Stimulated activated naive B cell treated with anti-CD40 and anti-IgM and Interleukin-4, amounts not matched to agents 10 μg/mL and 1 μg/mL and 100 μg/mL, for 72 hours (primary cell): ENCODE measurements at regions not wholly inside any gene's neighbourhood (a gene's known extent, or its start where the extent isn't known, plus 50 kb on each side); places are given as distances from the start of the nearest gene placed in this dataset.
"Not testable (repeated sequence)": the region's sequence is repeated elsewhere in the genome, so short reads cannot be mapped to it uniquely, and the experiment has no call there.

Experiments
- ATAC-seq, 2 donors: fragments of 150-1000 bp; cut with Tn5 transposase; replicated peaks; 2 replicates each; pipeline ENCODE4 v1.10.0; 2021; ENCODE audit warnings: moderate library complexity in 1 of 2
- DNase-seq: peaks from one replicate; pipeline ENCODE4 v3.0.0; 2021
- H3K27ac Mint-ChIP-seq: one replicate; pipeline ENCODE4 v1.8.0; 2022; ENCODE audit warnings: mild to moderate bottlenecking, mixed read lengths
- H3K27me3 Mint-ChIP-seq, 2 donors: one replicate each; pipeline ENCODE4 v1.8.0; 2022; ENCODE audit warnings: mixed read lengths in 2 of 2
- H3K36me3 Mint-ChIP-seq, 2 donors: one replicate each; pipeline ENCODE4 v1.8.0; 2022; ENCODE audit warnings: mixed read lengths in 2 of 2, mild to moderate bottlenecking in 1 of 2
- H3K4me1 Mint-ChIP-seq, 2 donors: one replicate each; pipeline ENCODE4 v1.8.0; 2022; ENCODE audit warnings: mixed read lengths in 2 of 2, mild to moderate bottlenecking in 1 of 2
- H3K4me3 Mint-ChIP-seq, 2 donors: one replicate each; pipeline ENCODE4 v1.8.0; 2022; ENCODE audit warnings: mild to moderate bottlenecking in 2 of 2, mixed read lengths in 2 of 2, moderate library complexity in 1 of 2
- H3K9me3 Mint-ChIP-seq, 2 donors: one replicate each; pipeline ENCODE4 v1.8.0; 2022; ENCODE audit warnings: mixed read lengths in 2 of 2, mild to moderate bottlenecking in 1 of 2

DNA sequence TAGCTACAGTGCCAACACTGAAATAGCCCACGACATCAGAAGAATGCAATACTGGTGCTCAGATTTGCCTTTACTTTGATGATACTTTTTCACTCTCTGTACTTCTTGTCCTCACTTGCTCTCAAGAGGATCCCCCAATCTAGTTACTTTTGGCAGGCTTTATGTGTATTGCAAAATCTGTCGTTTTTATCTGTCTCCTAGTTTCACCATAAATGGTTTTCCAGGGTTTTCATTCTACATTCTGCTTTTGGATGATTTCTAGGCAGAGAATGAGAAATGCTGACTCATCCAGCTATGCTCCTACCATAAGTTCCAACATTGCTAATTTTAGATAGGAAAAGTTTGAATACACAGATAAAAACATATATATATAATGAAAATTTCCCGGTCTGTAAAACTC is 659.5 kb upstream of the NRG3 start:
- H3K27ac Mint-ChIP-seq, result no peak overlapping the region
- no peaks in the 10 kb centered on the region for H3K27me3 Mint-ChIP-seq
- no peaks in the 10 kb centered on the region for H3K9me3 Mint-ChIP-seq
- ATAC-seq (no peak), DNase-seq (no peak)
- no peaks in the 10 kb centered on the region for H3K36me3 Mint-ChIP-seq
- H3K4me3 Mint-ChIP-seq, result no peak overlapping the region
- H3K4me1 Mint-ChIP-seq, result no peaks in the 10 kb centered on the region

- H3K27me3 Mint-ChIP-seq, result no peaks in the 10 kb centered on the region
- no peak for ATAC-seq
- H3K27ac Mint-ChIP-seq, result no peak overlapping the region
- no peaks in the 10 kb centered on the region for H3K9me3 Mint-ChIP-seq
- DNase-seq, result no peak
- H3K4me1 Mint-ChIP-seq, result no peaks in the 10 kb centered on the region
- no peaks in the 10 kb centered on the region for H3K36me3 Mint-ChIP-seq
- no peak overlapping the region for H3K4me3 Mint-ChIP-seq
Observed at GRCh38 chr10:81216949-81217348, 658.0 kb upstream of the NRG3 start.

DNA sequence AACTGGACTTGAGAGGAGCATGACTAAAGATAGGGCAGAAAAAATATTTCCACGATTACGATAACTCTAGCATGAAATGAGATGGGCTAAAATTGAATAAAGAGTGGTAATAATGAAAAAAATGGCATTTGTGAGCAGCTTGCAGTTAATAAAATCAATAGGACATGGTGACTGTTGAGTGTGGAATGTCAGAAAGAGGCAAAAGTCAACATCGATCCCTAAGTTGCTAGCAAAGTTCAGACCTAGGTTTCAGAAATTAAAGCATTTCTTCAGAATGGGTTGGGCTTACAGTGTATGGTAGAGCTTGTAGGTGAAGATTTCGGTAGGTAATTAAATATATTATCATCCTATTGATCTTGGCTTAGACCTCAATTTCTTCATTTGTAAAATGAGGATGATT is 656.7 kb upstream of the NRG3 start:
- H3K9me3 Mint-ChIP-seq, result peaks cover 0 to 2% of the 10 kb centered on the region in 2 donors
- H3K4me1 Mint-ChIP-seq, result no peaks in the 10 kb centered on the region
- ATAC-seq (no peak), DNase-seq (no peak)
- H3K4me3 Mint-ChIP-seq, result no peak overlapping the region
- H3K27ac Mint-ChIP-seq, result no peak overlapping the region
- H3K36me3 Mint-ChIP-seq, result no peaks in the 10 kb centered on the region
- H3K27me3 Mint-ChIP-seq, result no peaks in the 10 kb centered on the region

- no peaks in the 10 kb centered on the region for H3K4me1 Mint-ChIP-seq
- H3K9me3 Mint-ChIP-seq, result peaks cover 0 to 2% of the 10 kb centered on the region in 2 donors
- no peaks in the 10 kb centered on the region for H3K36me3 Mint-ChIP-seq
- H3K4me3 Mint-ChIP-seq, result no peak overlapping the region
- no peaks in the 10 kb centered on the region for H3K27me3 Mint-ChIP-seq
- no peak for ATAC-seq
- DNase-seq, result no peak
- H3K27ac Mint-ChIP-seq, result no peak overlapping the region
Observed at GRCh38 chr10:81219758-81220157, 655.2 kb upstream of the NRG3 start.

DNA sequence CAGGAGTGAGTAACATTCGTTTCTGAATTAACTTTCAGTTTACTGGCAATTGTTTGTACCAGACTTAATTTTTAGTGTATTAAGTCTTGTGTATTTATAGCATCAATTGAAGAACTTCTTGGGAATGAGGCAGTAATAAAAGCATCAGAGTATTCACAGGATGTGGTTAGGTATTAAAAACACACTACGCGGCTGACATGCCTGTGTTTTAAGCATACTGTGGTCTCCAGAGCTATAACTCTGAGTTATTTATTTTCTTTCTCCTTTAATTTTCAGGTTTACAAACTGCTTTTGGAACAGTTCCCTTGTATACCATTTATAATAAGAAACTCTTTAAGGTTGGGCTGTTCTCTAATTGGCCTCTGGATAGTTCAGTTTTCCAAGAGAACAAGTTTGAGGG is 626.1 kb upstream of the NRG3 start:
- no peak overlapping the region for H3K4me3 Mint-ChIP-seq
- H3K27ac Mint-ChIP-seq, result no peak overlapping the region
- no peaks in the 10 kb centered on the region for H3K4me1 Mint-ChIP-seq

GRCh38 chr10:81251457-81252115 is 623.4 kb upstream of the NRG3 start:
- DNase-seq (no peak), ATAC-seq (no peak)
- Mint-ChIP-seq H3K9me3 (peaks cover 0 to 1% of the 10 kb centered on the region in 2 donors), H3K27me3 (no peaks in the 10 kb centered on the region), H3K4me1 (no peaks in the 10 kb centered on the region), H3K4me3 (no peak overlapping the region), H3K27ac (no peak overlapping the region), H3K36me3 (no peaks in the 10 kb centered on the region)

More for the DNA sequence above, 626.1 kb upstream of the NRG3 start:
- DNase-seq (no peak), ATAC-seq (no peak)
- Mint-ChIP-seq H3K27me3 (no peaks in the 10 kb centered on the region), H3K9me3 (peaks cover 0 to 1% of the 10 kb centered on the region in 2 donors), H3K36me3 (no peaks in the 10 kb centered on the region)

DNA sequence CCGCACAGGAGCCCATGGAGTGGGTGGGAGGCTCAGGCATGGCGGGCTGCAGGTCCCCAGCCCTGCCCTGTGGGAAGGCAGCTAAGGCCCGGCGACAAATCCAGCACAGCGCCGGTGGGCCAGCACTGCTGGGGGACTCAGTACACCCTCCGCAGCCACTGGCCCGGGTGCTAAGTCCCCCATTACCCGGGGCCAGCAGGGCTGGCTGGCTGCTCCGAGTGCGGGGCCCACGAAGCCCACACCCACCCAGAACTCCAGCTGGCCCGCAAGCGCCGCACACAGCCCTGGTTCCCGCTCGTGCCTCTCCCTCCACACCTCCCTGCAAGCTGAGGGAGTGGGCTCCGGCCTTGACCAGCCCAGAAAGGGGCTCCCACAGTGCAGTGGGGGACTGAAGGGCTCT is 610.0 kb upstream of the NRG3 start:
- not testable (repeated sequence) for H3K36me3 Mint-ChIP-seq, H3K27me3 Mint-ChIP-seq, H3K27ac Mint-ChIP-seq, H3K4me1 Mint-ChIP-seq, H3K4me3 Mint-ChIP-seq, DNase-seq, H3K9me3 Mint-ChIP-seq, ATAC-seq

DNA sequence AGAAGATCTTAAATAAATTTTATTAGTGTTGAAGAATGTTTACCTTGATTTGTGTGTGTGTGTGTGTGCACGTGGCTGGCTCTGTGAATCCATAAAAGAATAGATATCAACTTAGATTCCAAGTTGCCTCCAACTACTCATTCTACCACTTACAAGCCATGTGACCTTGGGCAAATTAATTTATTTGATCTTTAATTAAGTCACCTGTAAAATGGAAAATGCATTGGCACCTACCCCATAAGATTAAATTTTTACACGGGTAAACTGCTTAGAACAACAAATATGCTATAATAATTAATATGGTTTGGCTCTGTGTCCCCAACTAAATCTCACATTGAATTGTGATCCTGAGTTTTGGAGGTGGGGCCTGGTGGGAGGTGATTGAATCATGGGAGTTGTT is 604.9 kb upstream of the NRG3 start:
- no peaks in the 10 kb centered on the region for H3K4me1 Mint-ChIP-seq
- peaks cover 0 to 4% of the 10 kb centered on the region in 2 donors for H3K9me3 Mint-ChIP-seq
- ATAC-seq (no peak), DNase-seq (no peak)
- no peak overlapping the region for H3K4me3 Mint-ChIP-seq
- no peaks in the 10 kb centered on the region for H3K36me3 Mint-ChIP-seq
- H3K27me3 Mint-ChIP-seq, result no peaks in the 10 kb centered on the region
- H3K27ac Mint-ChIP-seq, result no peak overlapping the region

- Mint-ChIP-seq H3K27ac (no peak overlapping the region), H3K36me3 (no peaks in the 10 kb centered on the region), H3K4me3 (no peak overlapping the region), H3K4me1 (no peaks in the 10 kb centered on the region), H3K9me3 (peaks cover 0 to 5% of the 10 kb centered on the region in 2 donors), H3K27me3 (no peaks in the 10 kb centered on the region)
- ATAC-seq, result no peak
- DNase-seq, result no peak
Observed at GRCh38 chr10:81280497-81281479, 594.2 kb upstream of the NRG3 start.

- H3K27ac Mint-ChIP-seq, result no peak overlapping the region
Observed at GRCh38 chr10:81288544-81288943, 586.5 kb upstream of the NRG3 start.

GRCh38 chr10:81297292-81297691 is 577.7 kb upstream of the NRG3 start:
- Mint-ChIP-seq H3K27ac (no peak overlapping the region), H3K27me3 (no peaks in the 10 kb centered on the region), H3K4me3 (no peak overlapping the region), H3K9me3 (peaks cover 10 to 11% of the 10 kb centered on the region in 2 donors), H3K36me3 (no peaks in the 10 kb centered on the region), H3K4me1 (no peaks in the 10 kb centered on the region)
- ATAC-seq (no peak), DNase-seq (no peak)

More at GRCh38 chr10:81288544-81288943, 586.5 kb upstream of the NRG3 start:
- Mint-ChIP-seq H3K36me3 (no peaks in the 10 kb centered on the region), H3K9me3 (peaks cover 9 to 19% of the 10 kb centered on the region in 2 donors), H3K4me3 (no peak overlapping the region), H3K4me1 (no peaks in the 10 kb centered on the region), H3K27me3 (no peaks in the 10 kb centered on the region)
- DNase-seq (no peak), ATAC-seq (no peak)

DNA sequence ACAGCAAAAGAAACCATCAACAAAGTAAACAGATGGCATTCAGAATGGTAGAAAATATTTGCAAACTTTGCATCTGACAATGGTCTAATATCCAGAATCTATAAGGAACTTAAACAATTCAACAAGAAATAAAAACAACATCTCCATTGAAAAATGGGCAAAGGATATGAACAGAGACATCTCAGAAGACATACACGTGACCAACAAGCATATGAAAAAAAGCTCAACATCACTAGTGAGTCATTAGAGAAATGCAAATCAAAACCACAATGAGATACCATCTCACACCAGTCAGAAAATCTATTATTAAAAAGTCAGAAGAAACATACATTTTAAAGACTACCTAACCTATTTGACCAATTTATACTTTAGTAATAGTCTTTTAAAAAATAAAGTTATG is 571.3 kb upstream of the NRG3 start:
- Mint-ChIP-seq H3K36me3 (no peaks in the 10 kb centered on the region), H3K27ac (no peak overlapping the region), H3K9me3 (peaks cover 5 to 16% of the 10 kb centered on the region in 2 donors), H3K4me3 (no peak overlapping the region), H3K27me3 (no peaks in the 10 kb centered on the region), H3K4me1 (no peaks in the 10 kb centered on the region)
- ATAC-seq, result no peak
- DNase-seq, result no peak

DNA sequence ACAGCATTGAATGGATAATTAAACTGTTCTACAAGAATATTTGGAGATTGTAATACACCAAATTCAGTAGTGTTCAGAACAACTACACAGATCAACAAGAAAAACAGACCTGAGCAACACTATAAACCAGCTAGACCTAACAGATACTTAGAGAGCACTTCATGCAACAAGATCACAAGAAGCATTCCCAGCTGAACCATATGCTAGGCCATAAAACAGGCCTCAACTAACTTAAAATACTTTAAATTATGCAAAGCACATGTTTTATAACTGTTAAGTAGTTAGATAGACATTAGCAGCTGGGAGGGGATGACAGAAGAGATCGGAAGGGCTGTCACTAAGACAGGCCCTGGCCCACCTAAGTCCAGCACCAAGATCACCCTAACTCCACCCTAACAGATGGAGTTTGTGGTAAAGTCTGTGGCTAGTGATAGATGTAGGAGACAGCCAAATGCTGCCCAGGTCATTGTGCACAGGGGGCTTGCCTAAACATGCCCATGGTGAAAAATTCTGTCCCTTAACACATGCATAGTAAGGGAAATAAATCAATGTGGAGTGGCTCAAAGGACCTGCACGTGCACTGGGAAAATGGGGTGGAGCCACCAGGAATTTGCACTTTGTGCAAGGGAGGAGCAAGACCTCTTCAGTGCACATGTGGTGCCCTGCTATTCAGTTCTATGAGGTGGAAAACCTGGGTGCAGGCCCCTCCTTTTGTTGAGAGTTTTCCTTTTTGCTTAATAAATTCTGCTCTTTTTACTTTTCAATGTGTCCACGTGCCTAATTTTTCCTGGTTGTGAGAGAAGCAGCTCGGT is 567.8 kb upstream of the NRG3 start:
- Mint-ChIP-seq H3K4me1 (no peaks in the 10 kb centered on the region), H3K4me3 (no peak overlapping the region), H3K27me3 (no peaks in the 10 kb centered on the region), H3K36me3 (no peaks in the 10 kb centered on the region), H3K27ac (no peak overlapping the region), H3K9me3 (peaks cover 0 to 12% of the 10 kb centered on the region in 2 donors)
- ATAC-seq, result no peak
- DNase-seq, result no peak

GRCh38 chr10:81309041-81309552 is 565.9 kb upstream of the NRG3 start:
- no peak overlapping the region for H3K4me3 Mint-ChIP-seq
- no peaks in the 10 kb centered on the region for H3K4me1 Mint-ChIP-seq
- H3K27ac Mint-ChIP-seq, result no peak overlapping the region
- no peaks in the 10 kb centered on the region for H3K36me3 Mint-ChIP-seq
- H3K27me3 Mint-ChIP-seq, result no peaks in the 10 kb centered on the region
- ATAC-seq (no peak), DNase-seq (no peak)
- peaks cover 0 to 5% of the 10 kb centered on the region in 2 donors for H3K9me3 Mint-ChIP-seq
